OCI-LY1 (cell line): ENCODE measurements at regions not wholly inside any gene's neighbourhood (a gene's known extent, or its start where the extent isn't known, plus 50 kb on each side); places are given as distances from the start of the nearest gene placed in this dataset.

ENCODE experiments used
- CTCF ChIP-seq: fragments of 200-600 bp; sonication (generic), shearing (Covaris generic); IDR thresholded peaks from 2 replicates; pipeline ENCODE4 v1.5.1; 2017; ENCODE audit warnings: mild to moderate bottlenecking, antibody characterized with exemption, low read length, moderate library complexity, mixed read lengths
- EZH2 ChIP-seq: fragments of 200-600 bp; sonication (generic), shearing (Covaris generic); IDR thresholded peaks from 2 replicates; pipeline ENCODE4 v1.8.0; 2017; ENCODE audit warnings: borderline replicate concordance, mixed run types, mild to moderate bottlenecking, antibody characterized with exemption, low read length, moderate library complexity, mixed read lengths

- no peak for TF ChIP-seq CTCF
- TF ChIP-seq EZH2, result no peak
Measured at GRCh38 chr6:1029141-1029540, 282.8 kb upstream of the FOXQ1 start.
